WTC11 (cell line): ENCODE measurements at regions not wholly inside any gene's neighbourhood (a gene's known extent, or its start where the extent isn't known, plus 50 kb on each side); places are given as distances from the start of the nearest gene placed in this dataset.

Source experiments
- ATAC-seq: fragments of 200-7000 bp; cut with Tn5 transposase; 2 replicates; pipeline ENCODE4 v1.10.0; 2021; ENCODE audit warnings: mild to moderate bottlenecking, moderate library complexity
- CTCF ChIA-PET: fragments of 300-600 bp; sonication (Branson Sonifier 250); formaldehyde crosslinking; loops from one replicate; lab custom pipeline; 2021; ENCODE audit warnings: antibody characterized with exemption; lab: Charles Lee
- POLR2A ChIA-PET: fragments of 350-600 bp; sonication (Branson Sonifier 250); formaldehyde crosslinking; loops from one replicate; lab custom pipeline; 2021; ENCODE audit warnings: antibody characterized with exemption; lab: Charles Lee
- DNase-seq: peaks from one replicate; pipeline ENCODE4 v3.0.0; 2021; ENCODE audit warnings: low spot score
- H3K27ac Mint-ChIP-seq: 2 replicates; pipeline ENCODE4 v1.8.0; 2021; ENCODE audit warnings: mixed read lengths
- H3K27me3 Mint-ChIP-seq: 2 replicates; pipeline ENCODE4 v1.8.0; 2021; ENCODE audit warnings: low read depth, mild to moderate bottlenecking, moderate library complexity, mixed read lengths
- H3K36me3 Mint-ChIP-seq: 2 replicates; pipeline ENCODE4 v1.8.0; 2021; ENCODE audit warnings: mixed read lengths
- H3K4me1 Mint-ChIP-seq: 2 replicates; pipeline ENCODE4 v1.8.0; 2022; ENCODE audit warnings: mixed read lengths
- H3K4me3 Mint-ChIP-seq: 2 replicates; pipeline ENCODE4 v1.8.0; 2021; ENCODE audit warnings: mild to moderate bottlenecking, moderate library complexity, mixed read lengths
- H3K9me3 Mint-ChIP-seq: 2 replicates; pipeline ENCODE4 v1.8.0; 2021; ENCODE audit warnings: mixed read lengths
- CBFB ChIP-seq: sonication (generic); formaldehyde crosslinking; IDR thresholded peaks from 2 replicates; pipeline ENCODE4 v1.8.1; 2022; ENCODE audit warnings: mild to moderate bottlenecking, low read depth, missing genetic modification reagents
- GRHL2 ChIP-seq: fragments of 250-450 bp; sonication (Bioruptor Pico); IDR thresholded peaks from 2 replicates; pipeline ENCODE4 v1.8.0; 2022; ENCODE audit warnings: mild to moderate bottlenecking, moderate library complexity; ENCODE audit not compliant: insufficient replicate concordance, severe bottlenecking
- GTF2I ChIP-seq: fragments of 250-450 bp; sonication (Bioruptor Pico); conservative IDR thresholded peaks from 2 replicates; pipeline ENCODE4 v1.4.0; 2021; ENCODE audit warnings: mild to moderate bottlenecking
- MXD4 ChIP-seq: fragments of 250-450 bp; sonication (Bioruptor Pico); IDR thresholded peaks from 2 replicates; pipeline ENCODE4 v1.8.0; 2021; ENCODE audit warnings: mild to moderate bottlenecking, moderate library complexity, borderline replicate concordance
- NR2C2 ChIP-seq: sonication (generic); formaldehyde crosslinking; IDR thresholded peaks from 2 replicates; pipeline ENCODE4 v1.8.0; 2022; ENCODE audit warnings: mild to moderate bottlenecking, missing genetic modification reagents
- RORB ChIP-seq: fragments of 250-450 bp; sonication (Bioruptor Pico); IDR thresholded peaks from 2 replicates; pipeline ENCODE4 v1.9.0; 2021; ENCODE audit warnings: mild to moderate bottlenecking
- SOX15 ChIP-seq: fragments of 250-450 bp; sonication (Bioruptor Pico); IDR thresholded peaks from 2 replicates; pipeline ENCODE4 v1.9.0; 2021; ENCODE audit warnings: mild to moderate bottlenecking
- TEAD1 ChIP-seq: sonication (generic); formaldehyde crosslinking; IDR thresholded peaks from 2 replicates; pipeline ENCODE4 v1.8.0; 2022; ENCODE audit warnings: mild to moderate bottlenecking, missing genetic modification reagents
- ZNF232 ChIP-seq: sonication (generic); formaldehyde crosslinking; IDR thresholded peaks from 2 replicates; pipeline ENCODE4 v1.8.0; 2022; ENCODE audit warnings: mild to moderate bottlenecking, missing genetic modification reagents
- TF ChIP-seq, protein P1 (sequence below): sonication (generic); formaldehyde crosslinking; IDR thresholded peaks from 2 replicates; pipeline ENCODE4 v1.8.1; 2023; ENCODE audit warnings: mild to moderate bottlenecking, missing genetic modification reagents
- TF ChIP-seq, protein P2 (sequence below): fragments of 200-600 bp; IDR thresholded peaks from 2 replicates; pipeline ENCODE4 v1.8.0; 2022; ENCODE audit warnings: antibody characterized with exemption
- TF ChIP-seq, protein P3 (sequence below): fragments of 250-450 bp; sonication (Bioruptor Pico); IDR thresholded peaks from 2 replicates; pipeline ENCODE4 v1.9.0; 2021; ENCODE audit warnings: mild to moderate bottlenecking, borderline replicate concordance
- TF ChIP-seq, protein P4 (sequence below): fragments of 250-450 bp; sonication (Bioruptor Pico); IDR thresholded peaks from 2 replicates; pipeline ENCODE4 v1.9.0; 2021; ENCODE audit warnings: moderate library complexity, mild to moderate bottlenecking, inconsistent platforms, borderline replicate concordance
- TF ChIP-seq, protein P5 (sequence below): fragments of 250-450 bp; sonication (Bioruptor Pico); conservative IDR thresholded peaks from 2 replicates; pipeline ENCODE4 v1.9.0; 2021; ENCODE audit warnings: mild to moderate bottlenecking
- TF ChIP-seq, protein P6 (sequence below): sonication (generic); formaldehyde crosslinking; IDR thresholded peaks from 2 replicates; pipeline ENCODE4 v1.8.0; 2022; ENCODE audit warnings: mild to moderate bottlenecking, missing genetic modification reagents
- TF ChIP-seq, protein P7 (sequence below): sonication (generic); formaldehyde crosslinking; IDR thresholded peaks from 2 replicates; pipeline ENCODE4 v1.8.1; 2023; ENCODE audit warnings: mild to moderate bottlenecking, missing genetic modification reagents, moderate library complexity
- TF ChIP-seq, protein P8 (sequence below): sonication (generic); formaldehyde crosslinking; IDR thresholded peaks from 2 replicates; pipeline ENCODE4 v1.8.1; 2023; ENCODE audit warnings: mild to moderate bottlenecking, missing genetic modification reagents, moderate library complexity
- TF ChIP-seq, protein P9 (sequence below): sonication (generic); formaldehyde crosslinking; IDR thresholded peaks from 2 replicates; pipeline ENCODE4 v1.8.0; 2022; ENCODE audit warnings: mild to moderate bottlenecking, missing genetic modification reagents

DNA sequence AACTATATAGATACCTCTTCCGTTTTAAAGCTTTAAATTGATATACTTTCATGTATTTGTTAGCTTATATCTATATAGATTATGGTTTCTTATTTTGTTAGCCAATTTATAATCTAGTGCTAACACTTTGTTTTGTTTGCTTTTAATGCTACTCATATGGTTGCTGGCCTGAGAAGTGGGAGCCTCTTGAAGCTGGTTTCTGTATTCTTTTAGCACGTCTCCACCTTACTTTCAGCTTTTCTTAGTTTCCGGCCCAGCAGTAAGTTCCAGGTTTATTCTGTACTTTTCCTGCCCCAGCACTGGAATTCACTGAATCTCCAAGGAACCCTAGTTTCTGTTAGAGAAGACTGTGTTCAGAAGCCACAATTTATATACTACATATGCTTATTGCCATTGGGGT is 458.9 kb downstream of the PRR16 start:
- Mint-ChIP-seq H3K27ac (no peak overlapping the region), H3K4me3 (no peak overlapping the region), H3K27me3 (no peaks in the 10 kb centered on the region), H3K9me3 (no peaks in the 10 kb centered on the region), H3K4me1 (peaks cover 11% of the 10 kb centered on the region), H3K36me3 (no peaks in the 10 kb centered on the region)
- DNase-seq: no peak
- no peak for TF ChIP-seq SOX15 (CRISPR knock-in tag)
- TF ChIP-seq NR2C2 (CRISPR knock-in tag): no peak
- TF ChIP-seq, protein P1, sequence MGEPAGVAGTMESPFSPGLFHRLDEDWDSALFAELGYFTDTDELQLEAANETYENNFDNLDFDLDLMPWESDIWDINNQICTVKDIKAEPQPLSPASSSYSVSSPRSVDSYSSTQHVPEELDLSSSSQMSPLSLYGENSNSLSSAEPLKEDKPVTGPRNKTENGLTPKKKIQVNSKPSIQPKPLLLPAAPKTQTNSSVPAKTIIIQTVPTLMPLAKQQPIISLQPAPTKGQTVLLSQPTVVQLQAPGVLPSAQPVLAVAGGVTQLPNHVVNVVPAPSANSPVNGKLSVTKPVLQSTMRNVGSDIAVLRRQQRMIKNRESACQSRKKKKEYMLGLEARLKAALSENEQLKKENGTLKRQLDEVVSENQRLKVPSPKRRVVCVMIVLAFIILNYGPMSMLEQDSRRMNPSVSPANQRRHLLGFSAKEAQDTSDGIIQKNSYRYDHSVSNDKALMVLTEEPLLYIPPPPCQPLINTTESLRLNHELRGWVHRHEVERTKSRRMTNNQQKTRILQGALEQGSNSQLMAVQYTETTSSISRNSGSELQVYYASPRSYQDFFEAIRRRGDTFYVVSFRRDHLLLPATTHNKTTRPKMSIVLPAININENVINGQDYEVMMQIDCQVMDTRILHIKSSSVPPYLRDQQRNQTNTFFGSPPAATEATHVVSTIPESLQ (CRISPR knock-in tag): no peak
- TF ChIP-seq MXD4 (CRISPR knock-in tag): no peak
- TF ChIP-seq TEAD1: no peak
- no peak for TF ChIP-seq CBFB
- TF ChIP-seq, protein P2, sequence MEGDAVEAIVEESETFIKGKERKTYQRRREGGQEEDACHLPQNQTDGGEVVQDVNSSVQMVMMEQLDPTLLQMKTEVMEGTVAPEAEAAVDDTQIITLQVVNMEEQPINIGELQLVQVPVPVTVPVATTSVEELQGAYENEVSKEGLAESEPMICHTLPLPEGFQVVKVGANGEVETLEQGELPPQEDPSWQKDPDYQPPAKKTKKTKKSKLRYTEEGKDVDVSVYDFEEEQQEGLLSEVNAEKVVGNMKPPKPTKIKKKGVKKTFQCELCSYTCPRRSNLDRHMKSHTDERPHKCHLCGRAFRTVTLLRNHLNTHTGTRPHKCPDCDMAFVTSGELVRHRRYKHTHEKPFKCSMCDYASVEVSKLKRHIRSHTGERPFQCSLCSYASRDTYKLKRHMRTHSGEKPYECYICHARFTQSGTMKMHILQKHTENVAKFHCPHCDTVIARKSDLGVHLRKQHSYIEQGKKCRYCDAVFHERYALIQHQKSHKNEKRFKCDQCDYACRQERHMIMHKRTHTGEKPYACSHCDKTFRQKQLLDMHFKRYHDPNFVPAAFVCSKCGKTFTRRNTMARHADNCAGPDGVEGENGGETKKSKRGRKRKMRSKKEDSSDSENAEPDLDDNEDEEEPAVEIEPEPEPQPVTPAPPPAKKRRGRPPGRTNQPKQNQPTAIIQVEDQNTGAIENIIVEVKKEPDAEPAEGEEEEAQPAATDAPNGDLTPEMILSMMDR: no peak
- no peak for TF ChIP-seq RORB (CRISPR knock-in tag)
- TF ChIP-seq GRHL2 (CRISPR knock-in tag): no peak
- no peak for TF ChIP-seq ZNF232 (CRISPR knock-in tag)
- TF ChIP-seq, protein P3, sequence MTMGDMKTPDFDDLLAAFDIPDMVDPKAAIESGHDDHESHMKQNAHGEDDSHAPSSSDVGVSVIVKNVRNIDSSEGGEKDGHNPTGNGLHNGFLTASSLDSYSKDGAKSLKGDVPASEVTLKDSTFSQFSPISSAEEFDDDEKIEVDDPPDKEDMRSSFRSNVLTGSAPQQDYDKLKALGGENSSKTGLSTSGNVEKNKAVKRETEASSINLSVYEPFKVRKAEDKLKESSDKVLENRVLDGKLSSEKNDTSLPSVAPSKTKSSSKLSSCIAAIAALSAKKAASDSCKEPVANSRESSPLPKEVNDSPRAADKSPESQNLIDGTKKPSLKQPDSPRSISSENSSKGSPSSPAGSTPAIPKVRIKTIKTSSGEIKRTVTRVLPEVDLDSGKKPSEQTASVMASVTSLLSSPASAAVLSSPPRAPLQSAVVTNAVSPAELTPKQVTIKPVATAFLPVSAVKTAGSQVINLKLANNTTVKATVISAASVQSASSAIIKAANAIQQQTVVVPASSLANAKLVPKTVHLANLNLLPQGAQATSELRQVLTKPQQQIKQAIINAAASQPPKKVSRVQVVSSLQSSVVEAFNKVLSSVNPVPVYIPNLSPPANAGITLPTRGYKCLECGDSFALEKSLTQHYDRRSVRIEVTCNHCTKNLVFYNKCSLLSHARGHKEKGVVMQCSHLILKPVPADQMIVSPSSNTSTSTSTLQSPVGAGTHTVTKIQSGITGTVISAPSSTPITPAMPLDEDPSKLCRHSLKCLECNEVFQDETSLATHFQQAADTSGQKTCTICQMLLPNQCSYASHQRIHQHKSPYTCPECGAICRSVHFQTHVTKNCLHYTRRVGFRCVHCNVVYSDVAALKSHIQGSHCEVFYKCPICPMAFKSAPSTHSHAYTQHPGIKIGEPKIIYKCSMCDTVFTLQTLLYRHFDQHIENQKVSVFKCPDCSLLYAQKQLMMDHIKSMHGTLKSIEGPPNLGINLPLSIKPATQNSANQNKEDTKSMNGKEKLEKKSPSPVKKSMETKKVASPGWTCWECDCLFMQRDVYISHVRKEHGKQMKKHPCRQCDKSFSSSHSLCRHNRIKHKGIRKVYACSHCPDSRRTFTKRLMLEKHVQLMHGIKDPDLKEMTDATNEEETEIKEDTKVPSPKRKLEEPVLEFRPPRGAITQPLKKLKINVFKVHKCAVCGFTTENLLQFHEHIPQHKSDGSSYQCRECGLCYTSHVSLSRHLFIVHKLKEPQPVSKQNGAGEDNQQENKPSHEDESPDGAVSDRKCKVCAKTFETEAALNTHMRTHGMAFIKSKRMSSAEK (CRISPR knock-in tag): no peak
- TF ChIP-seq, protein P4, sequence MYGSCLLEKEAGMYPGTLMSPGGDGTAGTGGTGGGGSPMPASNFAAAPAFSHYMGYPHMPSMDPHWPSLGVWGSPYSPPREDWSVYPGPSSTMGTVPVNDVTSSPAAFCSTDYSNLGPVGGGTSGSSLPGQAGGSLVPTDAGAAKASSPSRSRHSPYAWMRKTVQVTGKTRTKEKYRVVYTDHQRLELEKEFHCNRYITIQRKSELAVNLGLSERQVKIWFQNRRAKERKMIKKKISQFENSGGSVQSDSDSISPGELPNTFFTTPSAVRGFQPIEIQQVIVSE (CRISPR knock-in tag): no peak
- TF ChIP-seq, protein P5, sequence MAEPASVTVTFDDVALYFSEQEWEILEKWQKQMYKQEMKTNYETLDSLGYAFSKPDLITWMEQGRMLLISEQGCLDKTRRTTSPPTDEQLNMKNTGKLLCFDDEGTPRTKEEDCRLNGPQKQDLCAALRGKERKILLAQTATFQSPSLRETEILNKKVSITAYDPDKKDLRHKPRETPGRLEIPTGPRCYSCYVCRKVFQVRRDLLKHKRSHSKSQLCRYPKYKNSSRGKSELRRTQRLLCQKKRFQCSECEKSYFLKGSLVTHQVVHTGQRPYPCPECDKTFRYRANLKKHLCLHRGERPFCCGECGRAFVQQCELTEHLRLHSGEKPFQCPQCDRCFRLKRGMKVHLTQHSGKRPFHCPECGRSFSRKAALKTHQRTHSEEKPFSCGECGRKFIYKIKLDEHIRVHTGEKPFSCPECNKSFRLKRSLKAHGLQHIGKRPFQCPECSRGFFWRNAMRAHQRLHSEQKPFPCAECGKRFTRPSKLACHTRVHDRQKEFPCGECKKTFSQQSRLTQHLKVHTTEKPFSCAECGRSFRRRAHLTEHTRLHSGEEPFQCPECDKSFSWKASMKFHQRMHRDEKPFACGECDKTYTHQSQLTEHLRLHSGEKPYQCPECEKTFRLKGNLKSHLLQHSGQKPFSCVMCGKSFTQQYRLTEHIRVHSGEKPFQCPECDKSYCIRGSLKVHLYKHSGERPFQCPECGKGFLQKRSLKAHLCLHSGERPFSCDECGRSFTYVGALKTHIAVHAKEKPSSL (CRISPR knock-in tag): no peak
- TF ChIP-seq, protein P6, sequence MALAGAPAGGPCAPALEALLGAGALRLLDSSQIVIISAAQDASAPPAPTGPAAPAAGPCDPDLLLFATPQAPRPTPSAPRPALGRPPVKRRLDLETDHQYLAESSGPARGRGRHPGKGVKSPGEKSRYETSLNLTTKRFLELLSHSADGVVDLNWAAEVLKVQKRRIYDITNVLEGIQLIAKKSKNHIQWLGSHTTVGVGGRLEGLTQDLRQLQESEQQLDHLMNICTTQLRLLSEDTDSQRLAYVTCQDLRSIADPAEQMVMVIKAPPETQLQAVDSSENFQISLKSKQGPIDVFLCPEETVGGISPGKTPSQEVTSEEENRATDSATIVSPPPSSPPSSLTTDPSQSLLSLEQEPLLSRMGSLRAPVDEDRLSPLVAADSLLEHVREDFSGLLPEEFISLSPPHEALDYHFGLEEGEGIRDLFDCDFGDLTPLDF (CRISPR knock-in tag): no peak
- TF ChIP-seq, protein P7, sequence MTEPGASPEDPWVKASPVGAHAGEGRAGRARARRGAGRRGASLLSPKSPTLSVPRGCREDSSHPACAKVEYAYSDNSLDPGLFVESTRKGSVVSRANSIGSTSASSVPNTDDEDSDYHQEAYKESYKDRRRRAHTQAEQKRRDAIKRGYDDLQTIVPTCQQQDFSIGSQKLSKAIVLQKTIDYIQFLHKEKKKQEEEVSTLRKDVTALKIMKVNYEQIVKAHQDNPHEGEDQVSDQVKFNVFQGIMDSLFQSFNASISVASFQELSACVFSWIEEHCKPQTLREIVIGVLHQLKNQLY: no peak
- TF ChIP-seq, protein P8, sequence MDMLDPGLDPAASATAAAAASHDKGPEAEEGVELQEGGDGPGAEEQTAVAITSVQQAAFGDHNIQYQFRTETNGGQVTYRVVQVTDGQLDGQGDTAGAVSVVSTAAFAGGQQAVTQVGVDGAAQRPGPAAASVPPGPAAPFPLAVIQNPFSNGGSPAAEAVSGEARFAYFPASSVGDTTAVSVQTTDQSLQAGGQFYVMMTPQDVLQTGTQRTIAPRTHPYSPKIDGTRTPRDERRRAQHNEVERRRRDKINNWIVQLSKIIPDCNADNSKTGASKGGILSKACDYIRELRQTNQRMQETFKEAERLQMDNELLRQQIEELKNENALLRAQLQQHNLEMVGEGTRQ (CRISPR knock-in tag): no peak
- TF ChIP-seq GTF2I (CRISPR knock-in tag): no peak
- TF ChIP-seq, protein P9, sequence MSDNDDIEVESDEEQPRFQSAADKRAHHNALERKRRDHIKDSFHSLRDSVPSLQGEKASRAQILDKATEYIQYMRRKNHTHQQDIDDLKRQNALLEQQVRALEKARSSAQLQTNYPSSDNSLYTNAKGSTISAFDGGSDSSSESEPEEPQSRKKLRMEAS (CRISPR knock-in tag): no peak
- POLR2A ChIA-PET: no interaction called here
- CTCF ChIA-PET: no interaction called here
- no peak for ATAC-seq
